ENCODE measurements at regions not wholly inside any gene's neighbourhood (a gene's known extent, or its start where the extent isn't known, plus 50 kb on each side); places are given as distances from the start of the nearest gene placed in this dataset.

DNA sequence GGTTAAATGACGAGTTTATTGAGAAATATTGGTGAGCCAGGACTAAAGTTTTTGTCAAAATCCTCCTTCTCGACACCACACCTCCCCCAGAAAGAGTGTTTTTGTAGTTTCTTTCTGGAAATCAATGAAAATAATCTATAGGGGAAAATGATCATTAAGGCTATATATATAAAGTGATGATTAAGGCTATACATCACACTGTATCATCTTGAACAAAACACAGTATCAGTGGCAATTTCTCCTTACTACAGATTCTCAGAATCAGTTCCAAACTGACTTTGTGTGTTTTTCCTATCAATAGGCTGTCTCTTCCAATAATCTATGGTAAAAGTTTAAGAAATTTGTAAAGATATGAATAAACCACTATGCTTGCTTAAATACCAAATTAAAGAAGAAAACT, 81.7 kb downstream of the IFNG-AS1 start:
- TF ChIP-seq, protein P1, sequence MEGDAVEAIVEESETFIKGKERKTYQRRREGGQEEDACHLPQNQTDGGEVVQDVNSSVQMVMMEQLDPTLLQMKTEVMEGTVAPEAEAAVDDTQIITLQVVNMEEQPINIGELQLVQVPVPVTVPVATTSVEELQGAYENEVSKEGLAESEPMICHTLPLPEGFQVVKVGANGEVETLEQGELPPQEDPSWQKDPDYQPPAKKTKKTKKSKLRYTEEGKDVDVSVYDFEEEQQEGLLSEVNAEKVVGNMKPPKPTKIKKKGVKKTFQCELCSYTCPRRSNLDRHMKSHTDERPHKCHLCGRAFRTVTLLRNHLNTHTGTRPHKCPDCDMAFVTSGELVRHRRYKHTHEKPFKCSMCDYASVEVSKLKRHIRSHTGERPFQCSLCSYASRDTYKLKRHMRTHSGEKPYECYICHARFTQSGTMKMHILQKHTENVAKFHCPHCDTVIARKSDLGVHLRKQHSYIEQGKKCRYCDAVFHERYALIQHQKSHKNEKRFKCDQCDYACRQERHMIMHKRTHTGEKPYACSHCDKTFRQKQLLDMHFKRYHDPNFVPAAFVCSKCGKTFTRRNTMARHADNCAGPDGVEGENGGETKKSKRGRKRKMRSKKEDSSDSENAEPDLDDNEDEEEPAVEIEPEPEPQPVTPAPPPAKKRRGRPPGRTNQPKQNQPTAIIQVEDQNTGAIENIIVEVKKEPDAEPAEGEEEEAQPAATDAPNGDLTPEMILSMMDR (conservative IDR thresholded peaks at IDR 0.05; ENCODE audit: low read length), result no peak
- TF ChIP-seq EZH2phosphoT487 (IDR thresholded peaks at IDR 0.05; ENCODE audit: borderline replicate concordance), result no peak
